AG04449 (cell line): ENCODE measurements at regions not wholly inside any gene's neighbourhood (a gene's known extent, or its start where the extent isn't known, plus 50 kb on each side); places are given as distances from the start of the nearest gene placed in this dataset.

Experiments
- CTCF ChIA-PET: fragments of 350-600 bp; formaldehyde crosslinking; extraction: SDS; loops from one replicate; lab custom pipeline; 2021; ENCODE audit warnings: antibody characterized with exemption; lab: Yijun Ruan, JAX
- POLR2A ChIA-PET: fragments of 400-600, 350-600 bp; formaldehyde crosslinking; extraction: SDS; loops from one replicate; lab custom pipeline; 2020; ENCODE audit warnings: antibody characterized with exemption, inconsistent platforms; lab: Yijun Ruan, JAX
- DNase-seq: peaks from one replicate; pipeline ENCODE4 v3.0.0-alpha.2; 2010; ENCODE audit warnings: low read depth, low spot score
- H3K4me3 ChIP-seq: 2 replicates; pipeline ENCODE4 v1.5.1; 2011; ENCODE audit warnings: low read depth, mild to moderate bottlenecking, control low read depth, low read length
- CTCF ChIP-seq: IDR thresholded peaks from one replicate; pipeline ENCODE4 v1.5.1; 2011; ENCODE audit warnings: mild to moderate bottlenecking, moderate library complexity, low read length, control low read depth, inconsistent platforms; ENCODE audit not compliant: insufficient read depth; ENCODE audit errors: missing control alignments

DNA sequence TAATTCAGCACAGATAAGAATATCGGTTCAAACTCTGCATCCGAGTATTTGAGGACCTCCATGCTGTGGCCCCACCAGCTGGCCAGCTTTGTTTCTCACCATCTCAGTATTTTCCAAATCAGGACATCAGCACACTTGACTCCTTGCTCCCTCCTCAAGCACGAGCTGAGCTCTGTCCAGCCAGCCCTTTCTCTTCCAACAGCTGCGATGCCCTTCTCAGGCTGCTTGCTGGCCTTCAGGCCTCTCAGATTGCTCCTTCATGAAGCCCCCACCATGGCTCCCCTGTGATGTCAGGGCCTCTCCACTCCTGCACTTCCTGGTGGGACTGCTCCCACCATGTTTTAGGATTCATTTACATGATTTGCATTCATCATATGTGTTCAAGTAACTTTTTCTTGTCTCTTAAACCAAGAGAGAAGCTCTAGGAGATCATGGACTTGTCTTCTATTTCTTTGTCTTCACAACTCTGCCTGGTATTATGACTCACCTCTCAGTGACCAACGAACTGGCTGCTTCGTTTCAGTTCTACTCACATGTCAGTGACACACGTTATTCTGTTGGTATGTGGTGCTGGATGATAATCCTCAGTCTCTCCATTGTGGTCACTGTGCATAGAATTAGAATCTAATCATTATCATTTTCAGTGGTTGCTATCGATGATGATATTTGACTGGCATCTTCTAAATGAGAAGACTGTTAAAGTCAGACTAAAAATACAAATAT is 471.7 kb downstream of the EFNB2 start:
- H3K4me3 ChIP-seq = no peak overlapping the region
- peak; percentile 26 for DNase-seq
- no peak for TF ChIP-seq CTCF
- ChIA-PET POLR2A (interaction anchor here (0.8 kb wide), 1 partner anchor 25 kb away, joined by 3 read pairs; no protein-coding TSS in a partner anchor), CTCF (interaction anchor here (1.1 kb wide), 1 partner anchor 20 kb away, joined by 3 read pairs; no protein-coding TSS in a partner anchor)

DNA sequence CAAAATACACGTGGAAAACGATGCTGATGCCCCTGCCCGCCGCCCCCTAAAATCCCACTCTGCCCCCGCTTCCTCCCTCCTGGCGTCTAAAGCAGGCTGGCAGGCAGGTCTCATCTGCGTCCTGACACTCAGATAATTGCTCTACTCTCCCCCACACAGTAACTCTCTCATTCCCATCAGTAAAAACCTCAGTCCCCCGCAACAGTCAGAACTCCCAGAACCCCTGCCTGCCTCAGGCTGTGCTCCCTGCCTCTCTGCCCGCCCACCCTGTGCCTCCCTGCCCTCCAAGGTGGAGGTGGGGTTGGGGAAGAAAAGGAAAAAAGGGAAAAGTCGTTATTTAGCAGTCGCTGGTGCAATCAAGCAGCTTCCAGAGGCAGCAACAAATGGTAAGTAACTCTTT is 473.7 kb downstream of the EFNB2 start:
- ChIA-PET CTCF (no interaction called here), POLR2A (no interaction called here)
- no peak overlapping the region for H3K4me3 ChIP-seq
- no peak for DNase-seq
- TF ChIP-seq CTCF = no peak

- no peak overlapping the region for H3K4me3 ChIP-seq
- ChIA-PET CTCF (no interaction called here), POLR2A (no interaction called here)
- no peak for DNase-seq
- no peak for TF ChIP-seq CTCF
Measured at GRCh38 chr13:106056851-106057250, 478.6 kb downstream of the EFNB2 start.

DNA sequence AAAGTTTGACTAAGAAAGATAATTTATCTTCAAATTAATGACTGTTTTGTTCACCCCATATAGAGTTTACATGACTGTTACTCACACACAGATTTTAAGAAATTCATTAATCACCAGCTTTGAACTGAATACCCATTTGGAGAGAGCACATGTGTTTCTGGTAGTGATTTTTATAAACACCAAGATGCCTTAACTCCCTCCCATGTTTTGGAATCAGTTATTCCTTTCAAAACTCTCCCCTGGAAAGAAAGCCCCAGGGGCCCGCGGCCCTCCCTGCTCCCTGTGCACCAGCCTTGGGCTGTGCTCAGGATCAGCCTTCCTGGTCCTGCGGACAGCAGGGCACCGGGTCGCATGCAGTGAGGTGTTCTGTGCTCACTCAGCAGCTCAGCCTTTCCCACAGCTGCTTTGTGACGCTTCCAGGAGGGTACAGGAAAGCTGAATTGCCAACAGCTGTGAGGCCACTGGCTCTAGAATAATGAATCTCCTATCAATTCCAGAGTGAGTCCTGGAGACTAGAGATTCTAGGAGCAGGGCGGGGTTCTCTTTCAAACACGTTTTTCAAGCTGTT is 483.2 kb downstream of the EFNB2 start:
- ChIA-PET CTCF (interaction anchor here (1.4 to 1.5 kb wide), 2 partner anchors 15 to 32 kb away, joined by 3 read pairs; no protein-coding TSS in a partner anchor), POLR2A (interaction anchor here (0.5 kb wide), 1 partner anchor 80 kb away, joined by 3 read pairs; no protein-coding TSS in a partner anchor)
- DNase-seq = no peak
- TF ChIP-seq CTCF = no peak
- no peak overlapping the region for H3K4me3 ChIP-seq

GRCh38 chr13:106049171-106049570 is 486.3 kb downstream of the EFNB2 start:
- POLR2A ChIA-PET = no interaction called here
- no peak for DNase-seq
- CTCF ChIA-PET = interaction anchor here (0.7 to 1.2 kb wide), 6 partner anchors 12 to 1155 kb away, joined by 3 to 5 read pairs (median 3); no protein-coding TSS in a partner anchor
- TF ChIP-seq CTCF = no peak
- H3K4me3 ChIP-seq = no peak overlapping the region

GRCh38 chr13:106048386-106048785 is 487.1 kb downstream of the EFNB2 start:
- DNase-seq = no peak
- no peak for TF ChIP-seq CTCF
- ChIA-PET POLR2A (no interaction called here), CTCF (interaction anchor here (0.7 to 1.2 kb wide), 5 partner anchors 10 to 1154 kb away, joined by 3 to 5 read pairs (median 3); no protein-coding TSS in a partner anchor)
- no peak overlapping the region for H3K4me3 ChIP-seq
